ENCODE measurements at regions not wholly inside any gene's neighbourhood (a gene's known extent, or its start where the extent isn't known, plus 50 kb on each side); places are given as distances from the start of the nearest gene placed in this dataset.

- TF ChIP-seq CTCF (IDR thresholded peaks at IDR 0.05) (no peak), POLR2A (IDR thresholded peaks at IDR 0.05) (no peak), POLR2AphosphoS5 (IDR thresholded peaks at IDR 0.05) (no peak)
These were observed 768.3 kb downstream of the SORCS3 start for GRCh38 chr10:105409370-105409769.
